Astrocyte (in vitro differentiated cells and primary cell): ENCODE measurements at regions not wholly inside any gene's neighbourhood (a gene's known extent, or its start where the extent isn't known, plus 50 kb on each side); places are given as distances from the start of the nearest gene placed in this dataset.

Experiments used
- EZH2 ChIP-seq: IDR thresholded peaks from 2 replicates; pipeline ENCODE4 v1.6.1; 2012; ENCODE audit warnings: mild to moderate bottlenecking, low read length, inconsistent platforms; ENCODE audit not compliant: insufficient read depth
- TF ChIP-seq, protein P1 (sequence below): IDR thresholded peaks from 2 replicates; pipeline ENCODE4 v1.5.1; 2011; ENCODE audit warnings: low read depth, mild to moderate bottlenecking, inconsistent platforms, low read length, moderate library complexity; ENCODE audit not compliant: insufficient read depth

DNA sequence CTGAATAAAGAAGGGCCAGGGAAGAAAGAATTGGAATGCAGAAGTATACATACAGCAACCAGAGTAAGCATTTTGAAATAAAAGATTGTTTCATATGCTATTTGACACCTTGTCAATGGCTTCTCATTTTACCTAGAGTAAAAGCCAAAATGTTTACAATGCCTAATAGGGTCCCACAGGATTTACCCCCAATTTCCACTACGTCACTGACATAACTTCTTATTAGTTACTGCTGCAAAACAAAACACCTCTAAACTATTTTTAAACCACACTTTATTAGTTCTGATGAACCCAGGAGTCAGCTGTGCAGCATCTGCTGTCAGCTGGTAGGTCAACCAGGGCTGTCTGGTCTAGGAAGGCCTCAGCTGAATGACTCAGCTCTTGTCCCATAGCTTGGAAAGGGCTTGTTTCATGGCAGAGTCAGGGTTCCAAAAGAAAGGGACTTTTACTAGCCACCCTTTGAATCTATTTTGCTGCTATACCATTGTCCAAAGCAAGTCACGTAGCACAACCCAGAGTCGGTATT, 945.1 kb downstream of the EPHA3 start:
- TF ChIP-seq, protein P1, sequence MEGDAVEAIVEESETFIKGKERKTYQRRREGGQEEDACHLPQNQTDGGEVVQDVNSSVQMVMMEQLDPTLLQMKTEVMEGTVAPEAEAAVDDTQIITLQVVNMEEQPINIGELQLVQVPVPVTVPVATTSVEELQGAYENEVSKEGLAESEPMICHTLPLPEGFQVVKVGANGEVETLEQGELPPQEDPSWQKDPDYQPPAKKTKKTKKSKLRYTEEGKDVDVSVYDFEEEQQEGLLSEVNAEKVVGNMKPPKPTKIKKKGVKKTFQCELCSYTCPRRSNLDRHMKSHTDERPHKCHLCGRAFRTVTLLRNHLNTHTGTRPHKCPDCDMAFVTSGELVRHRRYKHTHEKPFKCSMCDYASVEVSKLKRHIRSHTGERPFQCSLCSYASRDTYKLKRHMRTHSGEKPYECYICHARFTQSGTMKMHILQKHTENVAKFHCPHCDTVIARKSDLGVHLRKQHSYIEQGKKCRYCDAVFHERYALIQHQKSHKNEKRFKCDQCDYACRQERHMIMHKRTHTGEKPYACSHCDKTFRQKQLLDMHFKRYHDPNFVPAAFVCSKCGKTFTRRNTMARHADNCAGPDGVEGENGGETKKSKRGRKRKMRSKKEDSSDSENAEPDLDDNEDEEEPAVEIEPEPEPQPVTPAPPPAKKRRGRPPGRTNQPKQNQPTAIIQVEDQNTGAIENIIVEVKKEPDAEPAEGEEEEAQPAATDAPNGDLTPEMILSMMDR = no peak
- TF ChIP-seq EZH2 = no peak
